OCI-LY1 (cell line): ENCODE measurements at regions not wholly inside any gene's neighbourhood (a gene's known extent, or its start where the extent isn't known, plus 50 kb on each side); places are given as distances from the start of the nearest gene placed in this dataset.

Experiments
- H2AFZ ChIP-seq: fragments of 200-600 bp; sonication (generic), shearing (Covaris generic); 2 replicates; pipeline ENCODE4 v1.6.0; 2014; ENCODE audit warnings: antibody characterized with exemption, mild to moderate bottlenecking, low read length
- H3F3A ChIP-seq: fragments of 200-600 bp; sonication (generic), shearing (Covaris generic); 2 replicates; pipeline ENCODE4 v1.6.0; 2014; ENCODE audit warnings: mild to moderate bottlenecking, antibody characterized with exemption, low read length, moderate library complexity; ENCODE audit not compliant: insufficient read depth
- H3K27ac ChIP-seq: fragments of 200-600 bp; sonication (generic); 2 replicates; pipeline ENCODE4 v1.5.1; 2014; ENCODE audit warnings: low read length, mixed run types, mild to moderate bottlenecking, low read depth; ENCODE audit not compliant: poor library complexity, severe bottlenecking
- H3K27me3 ChIP-seq: fragments of 200-600 bp; sonication (generic); 2 replicates; pipeline ENCODE4 v1.6.0; 2014; ENCODE audit warnings: antibody characterized with exemption, mild to moderate bottlenecking, low read length, moderate library complexity; ENCODE audit not compliant: insufficient read depth
- H3K36me3 ChIP-seq: fragments of 200-600 bp; sonication (generic); 2 replicates; pipeline ENCODE4 v1.6.1; 2014; ENCODE audit warnings: mild to moderate bottlenecking, antibody characterized with exemption, low read length, moderate library complexity, mixed read lengths; ENCODE audit not compliant: insufficient read depth
- H3K4me1 ChIP-seq: fragments of 200-600 bp; sonication (generic); 2 replicates; pipeline ENCODE4 v1.5.1; 2014; ENCODE audit warnings: mild to moderate bottlenecking, low read length, moderate library complexity; ENCODE audit not compliant: insufficient read depth, severe bottlenecking
- H3K4me2 ChIP-seq: fragments of 200-600 bp; sonication (generic), shearing (Covaris generic); 2 replicates; pipeline ENCODE4 v1.6.1; 2014; ENCODE audit warnings: low read length
- H3K4me3 ChIP-seq: fragments of 200-600 bp; sonication (generic); 2 replicates; pipeline ENCODE4 v1.5.1; 2014; ENCODE audit warnings: low read length, low read depth, mild to moderate bottlenecking, mixed read lengths; ENCODE audit not compliant: poor library complexity, severe bottlenecking
- H3K79me2 ChIP-seq: fragments of 200-600 bp; shearing (Covaris generic); 2 replicates; pipeline ENCODE4 v1.6.1; 2016; ENCODE audit warnings: mixed run types, low read length, mixed read lengths; ENCODE audit not compliant: insufficient read depth
- H3K9ac ChIP-seq: fragments of 200-600 bp; sonication (generic), shearing (Covaris generic); 2 replicates; pipeline ENCODE4 v1.6.1; 2014; ENCODE audit warnings: mild to moderate bottlenecking, low read length, mixed read lengths
- H3K9me2 ChIP-seq: fragments of 200-600 bp; sonication (generic), shearing (Covaris generic); 2 replicates; pipeline ENCODE4 v1.6.1; 2014; ENCODE audit warnings: low read depth, mild to moderate bottlenecking, low read length, mixed read lengths
- H3K9me3 ChIP-seq: fragments of 200-600 bp; shearing (Covaris generic); 2 replicates; pipeline ENCODE4 v1.6.1; 2014; ENCODE audit warnings: low read length, mixed read lengths
- H4K20me1 ChIP-seq: fragments of 200-600 bp; sonication (generic), shearing (Covaris generic); 2 replicates; pipeline ENCODE4 v1.6.0; 2016; ENCODE audit warnings: mild to moderate bottlenecking, low read length; ENCODE audit not compliant: insufficient read depth
- CTCF ChIP-seq: fragments of 200-600 bp; sonication (generic), shearing (Covaris generic); IDR thresholded peaks from 2 replicates; pipeline ENCODE4 v1.5.1; 2017; ENCODE audit warnings: mild to moderate bottlenecking, antibody characterized with exemption, low read length, moderate library complexity, mixed read lengths
- EZH2 ChIP-seq: fragments of 200-600 bp; sonication (generic), shearing (Covaris generic); IDR thresholded peaks from 2 replicates; pipeline ENCODE4 v1.8.0; 2017; ENCODE audit warnings: borderline replicate concordance, mixed run types, mild to moderate bottlenecking, antibody characterized with exemption, low read length, moderate library complexity, mixed read lengths

DNA sequence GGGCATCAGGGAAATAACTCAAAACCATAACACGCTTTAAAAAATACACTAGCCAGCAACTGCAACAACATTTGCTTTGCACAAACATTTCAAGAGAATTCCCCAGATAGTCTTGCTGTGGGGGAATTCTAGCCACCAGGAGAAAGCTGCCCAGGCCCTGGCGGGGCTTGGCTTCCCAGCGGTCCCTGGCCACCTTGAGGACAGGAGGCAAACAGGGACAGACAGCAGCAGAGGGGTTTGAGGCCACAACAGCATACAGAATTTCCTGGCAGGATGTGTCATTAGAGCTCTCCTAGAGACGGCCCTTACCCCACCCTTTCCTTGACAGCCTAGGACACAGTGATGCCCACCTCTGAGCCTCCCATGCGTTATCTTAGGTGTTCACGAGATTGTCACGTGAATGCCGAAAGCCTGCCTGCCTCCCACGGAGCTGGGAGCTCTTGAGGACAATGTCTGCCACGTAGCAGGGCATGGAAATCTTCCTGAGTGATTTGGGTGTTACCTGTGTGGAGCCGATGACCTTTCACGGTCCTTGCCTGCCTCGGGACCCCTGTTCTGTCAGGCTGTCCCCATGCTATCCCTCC is 114.3 kb downstream of the RBFOX3 start:
- no peak overlapping the region for H2AFZ ChIP-seq
- H3K4me1 ChIP-seq = no peaks in the 10 kb centered on the region
- H3K79me2 ChIP-seq = no peaks in the 10 kb centered on the region
- no peaks in the 10 kb centered on the region for H3K9me3 ChIP-seq
- no peak overlapping the region for H3K4me2 ChIP-seq
- H3K9ac ChIP-seq = no peak overlapping the region
- H3K27me3 ChIP-seq = no peaks in the 10 kb centered on the region; the same call in 1 of the 2 replicates
- H3K36me3 ChIP-seq = no peaks in the 10 kb centered on the region
- H4K20me1 ChIP-seq = no peaks in the 10 kb centered on the region
- H3K9me2 ChIP-seq = no peaks in the 10 kb centered on the region
- no peak overlapping the region for H3K4me3 ChIP-seq
- H3F3A ChIP-seq = no peaks in the 10 kb centered on the region
- no peak for TF ChIP-seq EZH2
- TF ChIP-seq CTCF = no peak
- H3K27ac ChIP-seq = no peak overlapping the region

DNA sequence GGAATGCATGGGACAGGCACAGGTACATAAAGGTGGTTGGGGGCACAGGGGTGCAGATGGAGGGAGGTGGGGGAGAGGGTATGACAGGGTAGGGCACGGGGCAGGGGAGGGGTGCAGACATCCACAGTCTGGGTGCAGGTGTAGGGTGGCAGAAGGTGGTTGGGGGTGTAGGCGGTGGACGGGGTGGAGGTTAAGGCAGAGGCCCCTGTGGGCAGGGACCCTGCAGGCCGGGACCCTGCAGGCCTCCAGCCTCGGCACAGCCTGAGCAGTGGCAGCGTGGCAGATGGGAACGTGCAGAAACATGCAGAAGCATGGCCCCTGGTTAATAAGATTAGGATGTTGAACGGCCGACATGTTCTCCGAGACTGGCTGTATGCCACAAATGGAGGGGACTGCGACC is 115.2 kb downstream of the RBFOX3 start:
- no peaks in the 10 kb centered on the region for H4K20me1 ChIP-seq
- TF ChIP-seq EZH2 (no peak), CTCF (no peak)
- H3K36me3 ChIP-seq = no peaks in the 10 kb centered on the region
- no peaks in the 10 kb centered on the region for H3K27me3 ChIP-seq
- no peak overlapping the region for H2AFZ ChIP-seq
- no peaks in the 10 kb centered on the region for H3K9me3 ChIP-seq
- H3K4me1 ChIP-seq = no peaks in the 10 kb centered on the region
- H3K4me3 ChIP-seq = no peak overlapping the region
- no peak overlapping the region for H3K27ac ChIP-seq
- H3K9me2 ChIP-seq = no peaks in the 10 kb centered on the region
- no peak overlapping the region for H3K9ac ChIP-seq
- H3K79me2 ChIP-seq = no peaks in the 10 kb centered on the region
- H3K4me2 ChIP-seq = no peak overlapping the region
- H3F3A ChIP-seq = no peaks in the 10 kb centered on the region

DNA sequence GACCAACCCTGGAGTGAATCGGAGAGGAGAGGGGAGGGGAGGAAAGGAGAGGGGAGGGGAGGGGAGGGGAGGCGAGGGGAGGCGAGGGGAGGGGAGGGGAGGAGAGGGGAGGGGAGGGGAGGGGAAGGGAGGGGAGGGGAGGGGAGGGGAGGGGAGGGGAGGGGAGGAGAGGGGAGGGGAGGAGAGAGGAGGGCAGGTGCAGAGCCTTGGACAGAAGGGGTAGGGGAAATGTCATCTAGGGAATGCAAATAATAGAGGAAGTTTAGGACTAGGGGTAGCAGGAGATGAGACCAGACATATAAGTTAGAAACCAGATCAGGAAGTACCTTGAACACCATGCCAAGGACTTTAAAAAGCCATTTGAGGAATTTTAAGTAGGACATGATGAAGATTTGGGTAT is 119.8 kb downstream of the RBFOX3 start:
- Histone ChIP-seq H3K27ac (no peak overlapping the region), H3F3A (no peaks in the 10 kb centered on the region), H3K4me2 (no peak overlapping the region)

More for the DNA sequence above, 119.8 kb downstream of the RBFOX3 start:
- no peak overlapping the region for H3K4me3 ChIP-seq
- no peaks in the 10 kb centered on the region for H3K36me3 ChIP-seq
- no peak overlapping the region for H2AFZ ChIP-seq
- no peaks in the 10 kb centered on the region for H3K9me3 ChIP-seq
- no peaks in the 10 kb centered on the region for H4K20me1 ChIP-seq
- H3K4me1 ChIP-seq = no peaks in the 10 kb centered on the region
- no peak overlapping the region for H3K9ac ChIP-seq
- no peaks in the 10 kb centered on the region for H3K79me2 ChIP-seq
- TF ChIP-seq EZH2 = no peak
- TF ChIP-seq CTCF = no peak
- H3K9me2 ChIP-seq = no peaks in the 10 kb centered on the region
- H3K27me3 ChIP-seq = peaks cover 3% of the 10 kb centered on the region; the same call in 1 of the 2 replicates
